MM.1S (cell line): ENCODE measurements at regions not wholly inside any gene's neighbourhood (a gene's known extent, or its start where the extent isn't known, plus 50 kb on each side); places are given as distances from the start of the nearest gene placed in this dataset.

ENCODE experiments used
- DNase-seq: peaks from one replicate; pipeline ENCODE4 v3.0.0-alpha.2; 2015
- H2AFZ ChIP-seq: fragments of 300-600 bp; sonication (generic); 2 replicates; pipeline ENCODE4 v1.6.0; 2016; ENCODE audit warnings: antibody characterized with exemption, low read length
- H3F3A ChIP-seq: fragments of 300-600 bp; sonication (generic); 2 replicates; pipeline ENCODE4 v1.6.1; 2016; ENCODE audit warnings: mild to moderate bottlenecking, antibody characterized with exemption, low read length, moderate library complexity, mixed read lengths; ENCODE audit not compliant: insufficient read depth
- H3K27ac ChIP-seq: fragments of 300-600 bp; sonication (generic); 2 replicates; pipeline ENCODE4 v1.5.1; 2016; ENCODE audit warnings: mild to moderate bottlenecking, low read length
- H3K27me3 ChIP-seq: fragments of 300-600 bp; sonication (generic); replicated peaks from 2 replicates; pipeline ENCODE4 v1.6.0; 2016; ENCODE audit warnings: low read length; ENCODE audit not compliant: insufficient read depth
- H3K36me3 ChIP-seq: fragments of 300-600 bp; sonication (generic); replicated peaks from 2 replicates; pipeline ENCODE4 v1.6.1; 2016; ENCODE audit warnings: mild to moderate bottlenecking, low read length, mixed read lengths; ENCODE audit not compliant: insufficient read depth
- H3K4me1 ChIP-seq: fragments of 300-600 bp; sonication (generic); 2 replicates; pipeline ENCODE4 v1.6.1; 2016; ENCODE audit warnings: low read length, mixed read lengths
- H3K4me2 ChIP-seq: fragments of 300-600 bp; sonication (generic); 2 replicates; pipeline ENCODE4 v1.6.0; 2016; ENCODE audit warnings: low read depth, low read length
- H3K4me3 ChIP-seq: fragments of 300-600 bp; sonication (generic); 2 replicates; pipeline ENCODE4 v1.5.1; 2016; ENCODE audit warnings: low read length, mixed read lengths
- H3K79me2 ChIP-seq: fragments of 300-600 bp; sonication (generic); 2 replicates; pipeline ENCODE4 v1.6.1; 2016; ENCODE audit warnings: mixed run types, low read length, mixed read lengths
- H3K9ac ChIP-seq: fragments of 300-600 bp; sonication (generic); 2 replicates; pipeline ENCODE4 v1.6.1; 2016; ENCODE audit warnings: low read length, mixed read lengths
- H3K9me2 ChIP-seq: fragments of 300-600 bp; sonication (generic); replicated peaks from 2 replicates; pipeline ENCODE4 v1.6.1; 2016; ENCODE audit warnings: mild to moderate bottlenecking, low read length, mixed read lengths; ENCODE audit not compliant: insufficient read depth
- H3K9me3 ChIP-seq: fragments of 300-600 bp; sonication (generic); replicated peaks from 2 replicates; pipeline ENCODE4 v1.6.1; 2016; ENCODE audit warnings: mild to moderate bottlenecking, low read length, mixed read lengths; ENCODE audit not compliant: insufficient read depth
- H4K20me1 ChIP-seq: fragments of 300-600 bp; sonication (generic); 2 replicates; pipeline ENCODE4 v1.6.1; 2016; ENCODE audit warnings: mild to moderate bottlenecking, low read length, moderate library complexity, mixed read lengths; ENCODE audit not compliant: insufficient read depth
- CTCF ChIP-seq: fragments of 300-600 bp; sonication (generic); IDR thresholded peaks from 2 replicates; pipeline ENCODE4 v1.5.1; 2016; ENCODE audit warnings: antibody characterized with exemption, low read length, mixed read lengths
- EZH2 ChIP-seq: fragments of 300-600 bp; sonication (generic); optimal IDR thresholded peaks from 2 replicates; pipeline ENCODE3; 2017; ENCODE audit warnings: low read depth, mild to moderate bottlenecking, antibody characterized with exemption, low read length, mixed read lengths
- EZH2phosphoT487 ChIP-seq: fragments of 300-600 bp; sonication (generic); IDR thresholded peaks from 2 replicates; pipeline ENCODE4 v1.6.1; 2018; ENCODE audit warnings: antibody characterized with exemption, low read length

DNA sequence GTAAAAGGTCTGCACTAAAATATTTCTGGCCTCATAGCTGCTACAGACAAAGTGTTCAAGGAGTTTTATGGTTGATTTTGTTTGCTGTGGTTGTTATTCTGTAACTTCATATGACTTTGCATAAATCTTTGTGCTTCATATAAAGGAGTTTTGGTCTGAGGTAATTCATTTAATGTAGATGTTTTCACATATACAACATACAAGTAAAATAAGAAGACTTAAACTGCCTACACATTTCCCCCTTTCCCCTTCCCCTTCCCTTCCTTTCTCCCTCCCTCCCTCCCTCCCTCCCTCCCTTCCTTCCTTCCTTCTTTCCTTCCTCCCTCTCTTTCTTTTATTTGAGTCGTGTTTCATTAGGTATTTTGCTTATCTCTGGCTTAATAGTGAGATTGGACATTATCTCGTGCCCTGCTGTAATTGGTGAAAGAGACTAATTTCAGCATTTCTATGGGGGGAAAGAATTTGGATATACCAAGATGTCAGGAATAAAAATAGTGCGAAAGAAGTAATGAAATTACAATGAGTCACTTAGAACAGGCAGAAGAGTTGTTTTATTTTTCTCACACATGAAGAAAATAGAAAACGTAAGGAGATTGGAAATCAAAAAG lies 144.9 kb upstream of the MAD2L1 start:
- no peak overlapping the region for H2AFZ ChIP-seq
- no peaks in the 10 kb centered on the region for H4K20me1 ChIP-seq
- H3K9me3 ChIP-seq = no peaks in the 10 kb centered on the region
- no peaks in the 10 kb centered on the region for H3F3A ChIP-seq
- H3K4me2 ChIP-seq = no peak overlapping the region
- H3K27me3 ChIP-seq = no peaks in the 10 kb centered on the region
- TF ChIP-seq EZH2phosphoT487 (no peak), EZH2 (no peak), CTCF (no peak)
- H3K36me3 ChIP-seq = no peaks in the 10 kb centered on the region
- no peak for DNase-seq
- H3K79me2 ChIP-seq = no peaks in the 10 kb centered on the region
- H3K4me1 ChIP-seq = no peaks in the 10 kb centered on the region
- H3K27ac ChIP-seq = no peak overlapping the region
- H3K9me2 ChIP-seq = no peaks in the 10 kb centered on the region
- no peak overlapping the region for H3K9ac ChIP-seq
- no peak overlapping the region for H3K4me3 ChIP-seq

- DNase-seq = no peak
- H4K20me1 ChIP-seq = no peaks in the 10 kb centered on the region
- no peak overlapping the region for H3K9ac ChIP-seq
These were observed 143.1 kb upstream of the MAD2L1 start for GRCh38 chr4:120209706-120210105.

DNA sequence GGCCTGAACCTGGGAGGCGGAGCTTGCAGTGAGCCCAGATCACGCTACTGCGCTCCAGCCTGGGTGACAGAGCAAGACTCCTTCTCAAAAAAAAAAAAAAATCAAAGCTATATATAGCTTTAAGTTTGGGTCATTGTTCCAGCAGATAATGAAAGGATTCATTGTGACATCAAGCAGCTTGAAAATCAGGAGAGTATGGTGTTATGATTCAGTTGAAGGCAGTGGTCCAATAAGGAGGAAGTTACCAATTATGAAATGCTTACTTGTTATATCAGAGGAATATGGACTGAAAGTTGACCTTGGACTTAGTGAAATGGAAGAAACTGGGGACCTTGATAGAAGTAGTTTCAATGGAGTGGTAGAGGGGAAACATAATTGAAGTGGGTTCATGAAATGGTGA lies 140.4 kb upstream of the MAD2L1 start:
- H3F3A ChIP-seq = no peaks in the 10 kb centered on the region
- peaks cover 13% of the 10 kb centered on the region for H3K4me1 ChIP-seq
- no peak overlapping the region for H3K4me2 ChIP-seq
- no peaks in the 10 kb centered on the region for H4K20me1 ChIP-seq
- H3K79me2 ChIP-seq = no peaks in the 10 kb centered on the region
- no peak for TF ChIP-seq CTCF
- no peak for TF ChIP-seq EZH2
- TF ChIP-seq EZH2phosphoT487 = no peak
- H3K9me3 ChIP-seq = no peaks in the 10 kb centered on the region
- no peak overlapping the region for H3K4me3 ChIP-seq
- H3K27ac ChIP-seq = no peak overlapping the region
- no peaks in the 10 kb centered on the region for H3K27me3 ChIP-seq
- no peaks in the 10 kb centered on the region for H3K9me2 ChIP-seq
- no peak for DNase-seq
- no peak overlapping the region for H3K9ac ChIP-seq
- no peak overlapping the region for H2AFZ ChIP-seq
- no peaks in the 10 kb centered on the region for H3K36me3 ChIP-seq

More at GRCh38 chr4:120209706-120210105, 143.1 kb upstream of the MAD2L1 start:
- no peaks in the 10 kb centered on the region for H3K9me2 ChIP-seq
- H2AFZ ChIP-seq = no peak overlapping the region
- H3K9me3 ChIP-seq = no peaks in the 10 kb centered on the region
- H3K36me3 ChIP-seq = no peaks in the 10 kb centered on the region
- no peaks in the 10 kb centered on the region for H3K79me2 ChIP-seq
- H3K27me3 ChIP-seq = no peaks in the 10 kb centered on the region
- H3F3A ChIP-seq = no peaks in the 10 kb centered on the region
- no peak overlapping the region for H3K27ac ChIP-seq
- H3K4me3 ChIP-seq = no peak overlapping the region
- TF ChIP-seq EZH2 (no peak), CTCF (no peak), EZH2phosphoT487 (no peak)
- H3K4me2 ChIP-seq = no peak overlapping the region
- H3K4me1 ChIP-seq = no peaks in the 10 kb centered on the region
